Esophagus muscularis mucosa (tissue), 4 donors: ENCODE measurements at regions not wholly inside any gene's neighbourhood (a gene's known extent, or its start where the extent isn't known, plus 50 kb on each side); places are given as distances from the start of the nearest gene placed in this dataset.

Source experiments
- DNase-seq: peaks from one replicate; pipeline ENCODE4 v3.0.0-alpha.2; 2017; ENCODE audit errors: extremely low spot score
- H3K27ac ChIP-seq, 4 donors: fragments of 200-600 bp; sonication (generic); replicated peaks in 1 of 4; 1 replicate in 3 of 4; 2 replicates in 1 of 4; pipeline ENCODE4 v1.5.1; 2016 to 2019; ENCODE audit warnings: mild to moderate bottlenecking in 1 of 4
- H3K27me3 ChIP-seq, 4 donors: fragments of 200-600 bp; sonication (generic); one replicate each; pipeline versions ENCODE4 v1.5.1 to v1.6.0; 2016 to 2019
- H3K36me3 ChIP-seq, 4 donors: fragments of 200-600 bp; sonication (generic); one replicate each; pipeline ENCODE4 v1.5.1; 2016 to 2019
- H3K4me1 ChIP-seq, 4 donors: fragments of 200-600 bp; sonication (generic); one replicate each; pipeline ENCODE4 v1.5.1; 2016 to 2019
- H3K4me3 ChIP-seq, 4 donors: fragments of 200-600 bp; sonication (generic); 1 replicate in 2 of 4; 2 replicates in 2 of 4; pipeline ENCODE4 v1.5.1; 2016 to 2019; ENCODE audit warnings: mild to moderate bottlenecking in 4 of 4, moderate library complexity in 1 of 4
- H3K9me3 ChIP-seq, 4 donors: fragments of 200-600 bp; sonication (generic); 1 replicate in 3 of 4; 2 replicates in 1 of 4; pipeline ENCODE4 v1.5.1; 2016 to 2019
- EP300 ChIP-seq: sonication (generic); formaldehyde crosslinking; IDR thresholded peaks from one replicate; pipeline ENCODE4 v1.6.1; 2017; ENCODE audit warnings: antibody characterized with exemption
- POLR2A ChIP-seq: fragments of 450-650 bp; IDR thresholded peaks from one replicate; pipeline ENCODE4 v1.6.1; 2017; ENCODE audit warnings: antibody characterized with exemption, moderate library complexity, mild to moderate bottlenecking, low read depth
- POLR2AphosphoS5 ChIP-seq, 2 donors: sonication (generic); formaldehyde crosslinking; IDR thresholded peaks; one replicate each; pipeline ENCODE4 v1.6.1; 2017; ENCODE audit warnings: antibody characterized with exemption in 2 of 2
- WGBS: methylation state at CpG from one replicate; pipeline ENCODE4 v1.1.5; 2018; 5-methylcytosine and 5-hydroxymethylcytosine counted together
- intact Hi-C: fragments of 100-400 bp; cut with DNase I; formaldehyde crosslinking; loops from one replicate; pipeline ENCODE4 v1.15.1; 2023
- TF ChIP-seq, protein P1 (sequence below), 3 experiments: fragments of 200-600 bp in 2 of 3; fragments of 450-650 bp in 1 of 3; sonication (generic) in 2 of 3; IDR thresholded peaks; one replicate each; pipeline ENCODE4 v1.5.1; 2017 to 2019; ENCODE audit warnings: antibody characterized with exemption in 3 of 3, mild to moderate bottlenecking in 2 of 3, moderate library complexity in 1 of 3

- TF ChIP-seq POLR2AphosphoS5 (IDR thresholded peaks at IDR 0.05) (no peak), EP300 (no peak), POLR2A (no peak)
- TF ChIP-seq, protein P1, sequence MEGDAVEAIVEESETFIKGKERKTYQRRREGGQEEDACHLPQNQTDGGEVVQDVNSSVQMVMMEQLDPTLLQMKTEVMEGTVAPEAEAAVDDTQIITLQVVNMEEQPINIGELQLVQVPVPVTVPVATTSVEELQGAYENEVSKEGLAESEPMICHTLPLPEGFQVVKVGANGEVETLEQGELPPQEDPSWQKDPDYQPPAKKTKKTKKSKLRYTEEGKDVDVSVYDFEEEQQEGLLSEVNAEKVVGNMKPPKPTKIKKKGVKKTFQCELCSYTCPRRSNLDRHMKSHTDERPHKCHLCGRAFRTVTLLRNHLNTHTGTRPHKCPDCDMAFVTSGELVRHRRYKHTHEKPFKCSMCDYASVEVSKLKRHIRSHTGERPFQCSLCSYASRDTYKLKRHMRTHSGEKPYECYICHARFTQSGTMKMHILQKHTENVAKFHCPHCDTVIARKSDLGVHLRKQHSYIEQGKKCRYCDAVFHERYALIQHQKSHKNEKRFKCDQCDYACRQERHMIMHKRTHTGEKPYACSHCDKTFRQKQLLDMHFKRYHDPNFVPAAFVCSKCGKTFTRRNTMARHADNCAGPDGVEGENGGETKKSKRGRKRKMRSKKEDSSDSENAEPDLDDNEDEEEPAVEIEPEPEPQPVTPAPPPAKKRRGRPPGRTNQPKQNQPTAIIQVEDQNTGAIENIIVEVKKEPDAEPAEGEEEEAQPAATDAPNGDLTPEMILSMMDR (IDR thresholded peaks at IDR 0.05): no peak
- no peaks in the 10 kb centered on the region for H3K27me3 ChIP-seq
- no peak for DNase-seq
- no peaks in the 10 kb centered on the region for H3K4me1 ChIP-seq
- 78% methylated on average over 2 of the region's 2 CpGs for WGBS
- no peaks in the 10 kb centered on the region for H3K36me3 ChIP-seq
- intact Hi-C loops: no loop called here
- H3K9me3 ChIP-seq: peaks cover 0 to 15% (median 6%) of the 10 kb centered on the region in 4 donors
- no peak overlapping the region for H3K27ac ChIP-seq
- no peak overlapping the region for H3K4me3 ChIP-seq
Measured at GRCh38 chr5:130796032-130796431, 369.0 kb downstream of the HINT1 start.

DNA sequence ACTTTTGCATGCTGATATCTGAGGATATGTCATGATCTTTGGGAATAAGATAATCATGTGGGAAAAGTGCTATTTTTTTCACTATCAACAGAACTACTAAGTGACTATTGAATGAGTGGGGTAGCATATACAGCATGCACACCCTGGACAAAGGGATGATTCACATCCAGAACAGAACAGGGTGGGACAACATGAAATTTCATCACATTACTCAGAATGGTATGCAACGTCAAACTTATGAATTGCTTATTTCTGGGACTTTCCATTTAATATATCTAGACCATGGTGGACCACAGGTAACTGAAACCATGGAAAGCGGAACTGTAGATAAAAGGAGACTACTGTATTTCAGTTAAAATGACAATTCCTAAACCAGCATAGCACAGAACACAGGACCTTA is 370.0 kb downstream of the HINT1 start:
- WGBS: 96% methylated on average over 2 of the region's 2 CpGs
- DNase-seq: no peak
- Histone ChIP-seq H3K4me1 (no peaks in the 10 kb centered on the region), H3K9me3 (peaks cover 0 to 9% (median 2%) of the 10 kb centered on the region in 4 donors), H3K4me3 (no peak overlapping the region), H3K36me3 (no peaks in the 10 kb centered on the region), H3K27me3 (no peaks in the 10 kb centered on the region), H3K27ac (no peak overlapping the region)
- TF ChIP-seq POLR2AphosphoS5 (IDR thresholded peaks at IDR 0.05) (no peak), POLR2A (no peak), EP300 (no peak)
- TF ChIP-seq, protein P1 (IDR thresholded peaks at IDR 0.05): no peak
- intact Hi-C loops: no loop called here

DNA sequence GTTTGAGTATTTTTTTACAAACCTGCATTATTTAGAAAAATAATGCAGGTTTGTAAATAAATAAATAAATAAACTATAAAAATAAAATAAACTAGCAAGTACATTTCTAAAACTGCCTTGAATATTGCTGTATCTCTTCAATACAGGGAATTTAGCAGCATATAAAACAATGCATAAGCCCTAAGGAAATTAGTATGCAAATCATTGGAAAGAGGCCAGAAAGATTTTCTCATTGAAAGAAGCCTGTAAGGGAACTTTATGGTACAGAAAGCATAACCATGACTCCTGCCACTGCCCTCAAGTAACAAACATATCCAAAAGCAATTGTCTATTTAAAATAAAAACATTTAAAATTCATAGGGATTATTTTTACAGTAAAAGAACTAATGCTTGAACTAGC is 387.3 kb downstream of the HINT1 start:
- H3K4me3 ChIP-seq: no peak overlapping the region
- no peak overlapping the region for H3K27ac ChIP-seq
- no peaks in the 10 kb centered on the region for H3K36me3 ChIP-seq
- no peaks in the 10 kb centered on the region for H3K4me1 ChIP-seq
- no peaks in the 10 kb centered on the region for H3K27me3 ChIP-seq
- intact Hi-C loops: no loop called here
- no peak for DNase-seq
- no peaks in the 10 kb centered on the region for H3K9me3 ChIP-seq
- TF ChIP-seq POLR2A (no peak), POLR2AphosphoS5 (IDR thresholded peaks at IDR 0.05) (no peak), EP300 (no peak)
- TF ChIP-seq, protein P1 (IDR thresholded peaks at IDR 0.05): no peak

- WGBS: 86% methylated on average over 3 of the region's 3 CpGs
- no peaks in the 10 kb centered on the region for H3K9me3 ChIP-seq
- no peak for TF ChIP-seq POLR2AphosphoS5 (IDR thresholded peaks at IDR 0.05)
- TF ChIP-seq, protein P1 (IDR thresholded peaks at IDR 0.05): no peak
- no peak for TF ChIP-seq EP300
- no peak for TF ChIP-seq POLR2A
- intact Hi-C loops: no loop called here
- H3K36me3 ChIP-seq: no peaks in the 10 kb centered on the region
- H3K4me1 ChIP-seq: no peaks in the 10 kb centered on the region
- no peak overlapping the region for H3K4me3 ChIP-seq
- H3K27ac ChIP-seq: no peak overlapping the region
- DNase-seq: no peak
- H3K27me3 ChIP-seq: no peaks in the 10 kb centered on the region
Measured at GRCh38 chr5:130773813-130774212, 391.2 kb downstream of the HINT1 start.

DNA sequence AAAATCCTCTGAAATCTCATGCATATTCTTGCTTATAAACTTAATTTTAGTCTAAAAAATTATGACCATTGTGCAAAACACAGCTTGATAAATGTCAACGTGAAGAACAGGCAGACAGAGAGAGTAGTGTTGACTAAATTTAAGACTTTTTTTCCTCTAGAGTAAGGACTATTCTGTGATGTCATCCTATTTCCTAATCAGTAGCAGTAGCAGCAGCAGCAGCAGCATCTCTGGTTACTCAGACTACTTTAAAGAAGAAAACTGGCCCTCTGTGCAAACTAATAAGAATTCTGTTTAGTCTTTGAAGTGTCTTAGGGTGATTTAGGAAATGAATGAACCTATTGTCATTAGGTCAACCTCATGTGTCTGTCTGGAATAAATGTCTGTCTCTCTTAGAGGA is 403.0 kb downstream of the HINT1 start:
- DNase-seq: no peak
- 63% methylated on average over 1 of the region's 1 CpG for WGBS
- Histone ChIP-seq H3K9me3 (no peaks in the 10 kb centered on the region), H3K4me1 (no peaks in the 10 kb centered on the region), H3K27me3 (no peaks in the 10 kb centered on the region), H3K4me3 (no peak overlapping the region), H3K27ac (no peak overlapping the region), H3K36me3 (no peaks in the 10 kb centered on the region)
- intact Hi-C loops: no loop called here
- no peak for TF ChIP-seq EP300
